Umbilical cord (tissue), 1 donor: ENCODE measurements at regions not wholly inside any gene's neighbourhood (a gene's known extent, or its start where the extent isn't known, plus 50 kb on each side); places are given as distances from the start of the nearest gene placed in this dataset.

Experiments used
- DNase-seq: peaks from one replicate; pipeline ENCODE4 v3.0.0-alpha.2; 2015; ENCODE audit warnings: low spot score

GRCh38 chr16:50960517-50961202 is 190.4 kb downstream of the SALL1 start:
- no peak for DNase-seq

DNA sequence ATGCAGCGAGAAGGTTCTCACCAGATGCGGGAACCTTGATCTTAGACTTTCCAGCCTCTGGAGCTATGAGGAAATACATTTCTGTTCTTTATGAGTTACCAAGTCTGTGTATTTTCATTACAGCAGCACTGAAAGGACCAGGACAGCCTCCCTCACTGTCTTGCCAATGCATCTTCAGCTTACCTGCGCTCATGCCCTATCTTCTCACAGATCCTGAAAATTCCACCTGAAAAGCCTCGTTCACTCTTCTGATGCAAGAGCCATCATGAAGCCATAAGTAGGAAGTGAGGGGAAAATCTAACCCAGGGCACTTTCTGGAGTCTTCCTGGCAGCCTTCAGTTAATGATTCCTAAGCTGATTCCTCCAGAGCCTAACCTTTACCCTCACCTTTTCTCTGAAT is 194.0 kb downstream of the SALL1 start:
- DNase-seq = no peak

DNA sequence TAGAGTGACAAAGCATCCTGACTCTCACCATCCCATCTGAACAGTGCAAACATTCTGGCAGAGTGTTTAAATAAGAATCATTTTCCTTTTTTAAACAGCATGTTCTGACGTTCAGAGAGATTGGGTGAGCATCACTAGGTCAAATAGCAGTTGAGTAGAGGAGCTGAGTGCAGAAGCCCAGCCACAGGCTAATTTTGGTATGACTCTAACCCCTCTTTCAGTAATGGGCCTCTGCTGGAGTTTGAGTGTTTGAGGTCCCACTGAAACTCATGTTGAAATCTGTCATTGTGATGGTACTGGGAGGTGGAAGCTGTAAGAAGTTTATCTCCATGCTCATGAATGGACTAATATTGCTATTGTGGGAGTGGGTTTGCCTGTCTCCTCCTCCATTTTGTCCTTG is 194.4 kb downstream of the SALL1 start:
- DNase-seq = no peak

DNA sequence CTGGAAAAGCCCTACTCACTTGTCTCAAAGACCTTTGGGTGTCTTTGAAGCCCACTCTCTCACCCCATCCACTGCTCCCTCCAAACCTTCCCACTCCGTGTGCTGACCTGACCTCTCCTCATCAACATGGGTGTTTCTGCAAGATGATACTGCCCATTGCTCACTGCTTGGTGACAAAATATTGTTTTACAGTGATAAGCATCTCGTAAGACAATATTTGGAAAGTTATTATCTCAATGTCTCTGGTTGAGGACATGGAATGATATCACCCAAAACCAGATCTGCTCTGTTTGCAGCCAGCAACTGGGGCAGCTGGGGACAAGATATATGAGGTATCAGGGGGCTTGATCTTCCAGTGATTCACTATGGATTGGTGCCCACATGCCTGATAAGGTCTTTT is 195.8 kb downstream of the SALL1 start:
- DNase-seq = no peak

GRCh38 chr16:50954469-50954868 is 196.6 kb downstream of the SALL1 start:
- DNase-seq = no peak

DNA sequence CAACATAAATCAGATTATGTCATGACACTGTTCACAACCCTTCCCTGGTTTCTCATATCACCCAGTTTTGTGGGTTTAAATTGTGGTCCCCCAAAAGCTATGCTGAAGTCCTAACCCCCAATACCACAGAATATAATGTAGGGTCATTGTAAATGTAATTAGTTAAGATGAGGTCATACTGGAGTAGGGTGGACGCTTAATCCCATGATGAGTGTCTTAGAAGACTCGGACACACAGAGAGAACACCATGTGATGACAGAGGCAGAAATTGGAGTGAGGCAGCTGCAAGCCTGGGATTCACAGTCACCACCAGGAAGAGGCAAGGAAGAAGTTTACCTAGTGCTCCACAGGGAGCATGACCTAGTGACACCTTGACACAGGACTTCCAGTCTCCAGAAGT is 197.8 kb downstream of the SALL1 start:
- no peak for DNase-seq

GRCh38 chr16:50950955-50951354 is 200.1 kb downstream of the SALL1 start:
- no peak for DNase-seq

- DNase-seq = no peak
These were observed 202.7 kb downstream of the SALL1 start for GRCh38 chr16:50948268-50948930.

DNA sequence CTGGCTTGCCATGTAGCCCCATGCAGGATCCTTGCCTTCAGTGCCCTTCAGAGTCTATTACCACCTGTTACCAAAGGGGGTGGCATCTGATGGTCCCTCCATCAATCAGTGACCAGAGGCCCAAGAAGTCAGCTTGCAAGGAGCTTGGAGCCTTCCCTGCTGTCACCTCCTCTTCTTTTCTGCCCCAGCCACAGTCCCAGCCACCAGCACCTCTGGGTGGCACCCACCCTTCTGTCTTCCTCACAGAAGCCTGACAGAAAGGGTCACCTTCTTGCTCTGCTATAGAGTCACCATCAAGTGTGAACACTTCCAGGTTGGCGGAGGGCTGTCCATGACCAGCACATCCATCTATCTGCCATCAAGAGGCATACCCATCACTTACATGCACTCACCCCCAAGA is 203.2 kb downstream of the SALL1 start:
- DNase-seq = no peak

- no peak for DNase-seq
These were observed 204.5 kb downstream of the SALL1 start for GRCh38 chr16:50946606-50947005.

GRCh38 chr16:50946098-50946497 is 204.2 kb downstream of the CYLD start:
- DNase-seq = no peak

DNA sequence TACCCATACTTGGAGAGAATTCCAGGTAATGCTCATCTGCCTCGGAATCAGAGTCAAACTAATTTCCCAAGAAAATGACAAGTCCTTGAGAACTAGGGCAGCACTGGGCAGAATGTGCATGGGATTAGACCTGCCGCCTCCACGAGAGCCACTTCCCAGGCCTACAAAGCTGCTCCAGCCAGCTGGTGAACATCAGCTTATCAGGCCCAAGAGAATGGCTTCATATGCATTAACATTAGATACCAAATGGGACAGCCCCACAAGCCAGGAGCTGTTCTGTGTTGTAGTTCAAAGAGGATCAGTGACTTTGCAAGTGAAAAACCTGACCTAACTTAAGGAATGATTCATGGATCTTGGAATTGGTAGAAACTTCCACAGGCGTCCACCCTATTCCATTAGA is 203.3 kb downstream of the CYLD start:
- DNase-seq = peak; percentile 53

DNA sequence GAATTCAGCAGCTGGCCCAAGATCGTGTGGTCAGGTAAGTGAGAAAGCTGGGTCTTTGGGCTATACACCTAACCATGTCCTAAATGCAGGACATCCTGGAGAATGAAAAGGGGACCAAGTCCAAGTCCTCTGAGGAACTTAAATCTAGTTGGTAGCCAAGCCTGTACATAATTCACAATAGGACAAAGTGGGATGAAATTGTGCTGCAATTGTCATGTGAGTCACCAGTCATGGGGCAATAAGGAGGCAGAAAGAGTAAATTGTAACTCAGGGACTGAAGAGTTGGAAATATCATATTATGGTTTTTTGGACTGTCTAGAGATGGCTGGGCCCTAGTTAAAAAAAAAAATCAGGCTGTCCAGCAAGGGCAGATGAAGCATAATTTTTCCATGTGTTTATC is 202.6 kb downstream of the CYLD start:
- DNase-seq = no peak

DNA sequence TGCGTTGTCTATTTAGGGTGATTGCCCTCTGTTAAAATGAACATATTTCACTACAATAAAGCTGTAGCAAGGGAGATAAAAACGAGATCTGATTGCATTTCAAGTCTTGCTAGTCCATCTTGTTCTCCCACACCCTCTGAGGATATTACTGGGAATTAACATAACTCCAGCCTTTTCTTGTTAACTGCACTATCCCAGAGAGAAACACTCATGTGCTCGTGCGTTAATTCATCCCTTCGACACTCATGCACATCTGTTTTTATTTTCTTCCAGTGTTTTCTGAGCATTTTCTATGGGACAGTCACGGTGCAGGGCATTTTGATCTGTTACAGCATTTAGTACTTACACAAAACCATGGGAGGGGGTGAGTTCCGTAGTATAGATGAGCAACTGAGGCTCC is 202.1 kb downstream of the CYLD start:
- no peak for DNase-seq

- DNase-seq = no peak
These were observed 200.3 kb downstream of the CYLD start for GRCh38 chr16:50942143-50942542.

GRCh38 chr16:50941681-50942080 is 199.8 kb downstream of the CYLD start:
- no peak for DNase-seq

DNA sequence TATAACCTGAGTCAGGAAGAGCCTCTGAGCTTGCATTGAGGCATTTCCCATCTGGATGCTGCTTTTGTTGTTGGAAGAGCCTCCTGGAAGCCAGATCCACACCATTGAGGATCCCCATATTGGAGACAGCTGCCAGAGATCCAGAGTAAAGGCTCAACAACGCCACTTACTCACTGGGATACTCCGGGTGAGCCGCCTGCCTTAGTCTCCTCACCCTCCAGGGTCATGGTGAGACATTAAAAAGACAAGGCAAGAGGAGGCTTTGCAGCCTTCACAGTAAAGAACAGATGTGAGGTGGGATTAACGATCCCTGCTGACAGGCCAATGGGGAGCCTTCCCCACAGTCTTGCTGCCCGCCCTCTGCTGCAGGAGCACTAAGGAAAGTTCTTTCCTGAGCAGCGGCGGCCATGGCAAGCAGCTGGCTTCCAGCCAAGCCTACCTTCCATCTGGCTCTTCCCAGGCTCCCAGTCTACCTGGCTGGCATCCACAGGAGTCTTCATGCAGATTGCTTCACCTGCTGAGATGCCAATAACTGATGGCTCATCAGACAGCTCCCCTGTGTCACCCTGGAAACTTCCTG is 198.5 kb downstream of the CYLD start:
- DNase-seq = peak; percentile 27

GRCh38 chr16:50939356-50939755 is 197.5 kb downstream of the CYLD start:
- no peak for DNase-seq

- DNase-seq = no peak
These were observed 197.0 kb downstream of the CYLD start for GRCh38 chr16:50938932-50939331.

DNA sequence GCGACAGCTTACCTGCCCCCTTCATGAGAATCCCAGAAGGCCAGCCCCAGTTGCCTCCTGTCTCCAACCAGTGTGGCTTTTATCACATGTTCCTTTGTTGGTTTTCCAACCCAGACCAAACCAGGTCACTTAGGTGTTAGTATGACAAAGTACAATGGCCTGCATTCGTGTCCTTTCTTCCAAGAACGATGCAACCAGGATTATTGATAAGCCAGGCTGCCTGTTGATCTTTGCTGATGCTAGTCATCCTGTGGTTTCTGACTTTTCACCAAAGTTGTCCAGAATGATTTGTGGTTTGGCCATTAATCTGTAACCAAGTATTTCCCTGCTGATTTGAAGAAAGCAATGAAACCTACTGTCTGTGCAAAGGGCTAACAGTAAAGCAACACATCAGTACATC is 191.4 kb downstream of the CYLD start:
- DNase-seq = no peak

- DNase-seq = no peak
These were observed 190.6 kb downstream of the CYLD start for GRCh38 chr16:50932348-50932935.

GRCh38 chr16:50928065-50928464 is 186.2 kb downstream of the CYLD start:
- no peak for DNase-seq
